ENCODE measurements at regions not wholly inside any gene's neighbourhood (a gene's known extent, or its start where the extent isn't known, plus 50 kb on each side); places are given as distances from the start of the nearest gene placed in this dataset.

GRCh38 chr5:9737265-9737664 is 107.1 kb upstream of the TAS2R1 start (continued):
- no peak for TF ChIP-seq ZBTB33 (IDR thresholded peaks at IDR 0.05)

GRCh38 chr5:9733486-9733885 is 103.3 kb upstream of the TAS2R1 start:
- Histone ChIP-seq H3K27ac (ENCODE audit: low read depth in 1 of 2, low read length in 2 of 2) (no peak overlapping the region), H3K36me3 (ENCODE audit: control insufficient read depth in 4 of 4, insufficient read depth in 3 of 4, low read depth in 1 of 4, low read length in 3 of 4) (no peaks in the 10 kb centered on the region), H3K4me1 (ENCODE audit: control insufficient read depth in 4 of 4, insufficient read depth in 4 of 4, low read length in 3 of 4) (no peaks in the 10 kb centered on the region), H3K9me3 (ENCODE audit: control insufficient read depth in 4 of 4, low read length in 3 of 4) (no peaks in the 10 kb centered on the region), H3K27me3 (ENCODE audit: control insufficient read depth in 4 of 4, insufficient read depth in 4 of 4, low read length in 3 of 4) (no peaks in the 10 kb centered on the region), H3K4me3 (ENCODE audit: low read depth in 1 of 3, low read length in 3 of 3) (no peak overlapping the region), H3K9ac (ENCODE audit: low read depth in 1 of 2, low read length in 2 of 2) (no peak overlapping the region)
- no peak for DNase-seq (ENCODE audit: low spot score)
- TF ChIP-seq, protein P1, sequence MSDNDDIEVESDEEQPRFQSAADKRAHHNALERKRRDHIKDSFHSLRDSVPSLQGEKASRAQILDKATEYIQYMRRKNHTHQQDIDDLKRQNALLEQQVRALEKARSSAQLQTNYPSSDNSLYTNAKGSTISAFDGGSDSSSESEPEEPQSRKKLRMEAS (IDR thresholded peaks at IDR 0.05) = no peak
- no peak for TF ChIP-seq GABPA (IDR thresholded peaks at IDR 0.05 in 1 of 2, conservative IDR thresholded peaks at IDR 0.05 in 1 of 2)
- TF ChIP-seq HNF4A (conservative IDR thresholded peaks at IDR 0.05) = no peak
- no peak for TF ChIP-seq FOXA2 (IDR thresholded peaks at IDR 0.05)
- TF ChIP-seq TAF1 (conservative IDR thresholded peaks at IDR 0.05) = no peak
- no peak for TF ChIP-seq EGR1 (IDR thresholded peaks at IDR 0.05; ENCODE audit: low read depth in 2 of 2)
- no peak for TF ChIP-seq SP1 (IDR thresholded peaks at IDR 0.05)
- 79% methylated on average over 4 of the region's 4 CpGs for WGBS

GRCh38 chr5:9731159-9731558 is 101.0 kb upstream of the TAS2R1 start:
- DNase-seq (ENCODE audit: low spot score) = no peak
- no peaks in the 10 kb centered on the region for H3K9me3 ChIP-seq (ENCODE audit: control insufficient read depth in 4 of 4, low read length in 3 of 4)
- H3K4me3 ChIP-seq (ENCODE audit: low read depth in 1 of 3, low read length in 3 of 3) = no peak overlapping the region
- WGBS = 79% methylated on average over 11 of the region's 11 CpGs
- H3K4me1 ChIP-seq (ENCODE audit: control insufficient read depth in 4 of 4, insufficient read depth in 4 of 4, low read length in 3 of 4) = no peaks in the 10 kb centered on the region
- no peak overlapping the region for H3K27ac ChIP-seq (ENCODE audit: low read depth in 1 of 2, low read length in 2 of 2)
- TF ChIP-seq GABPA (IDR thresholded peaks at IDR 0.05 in 1 of 2, conservative IDR thresholded peaks at IDR 0.05 in 1 of 2) = no peak
- no peak for TF ChIP-seq EGR1 (IDR thresholded peaks at IDR 0.05; ENCODE audit: low read depth in 2 of 2)
- no peak for TF ChIP-seq HNF4A (conservative IDR thresholded peaks at IDR 0.05)
- no peak for TF ChIP-seq ATF3 (IDR thresholded peaks at IDR 0.05)
- TF ChIP-seq, protein P1 (IDR thresholded peaks at IDR 0.05) = no peak
- TF ChIP-seq RAD21 (IDR thresholded peaks at IDR 0.05) = no peak
- no peak for TF ChIP-seq TAF1 (conservative IDR thresholded peaks at IDR 0.05)
- TF ChIP-seq JUND (IDR thresholded peaks at IDR 0.05) = no peak
- no peak for TF ChIP-seq SP1 (IDR thresholded peaks at IDR 0.05)
- TF ChIP-seq REST (IDR thresholded peaks at IDR 0.05) = no peak
- TF ChIP-seq ZBTB33 (IDR thresholded peaks at IDR 0.05) = no peak
- TF ChIP-seq RXRA (IDR thresholded peaks at IDR 0.05) = no peak
- TF ChIP-seq NR2F2 (IDR thresholded peaks at IDR 0.05) = no peak
- no peak for TF ChIP-seq HNF4G (IDR thresholded peaks at IDR 0.05)
- no peak for TF ChIP-seq FOXA1 (IDR thresholded peaks at IDR 0.05)
- TF ChIP-seq, protein P2, sequence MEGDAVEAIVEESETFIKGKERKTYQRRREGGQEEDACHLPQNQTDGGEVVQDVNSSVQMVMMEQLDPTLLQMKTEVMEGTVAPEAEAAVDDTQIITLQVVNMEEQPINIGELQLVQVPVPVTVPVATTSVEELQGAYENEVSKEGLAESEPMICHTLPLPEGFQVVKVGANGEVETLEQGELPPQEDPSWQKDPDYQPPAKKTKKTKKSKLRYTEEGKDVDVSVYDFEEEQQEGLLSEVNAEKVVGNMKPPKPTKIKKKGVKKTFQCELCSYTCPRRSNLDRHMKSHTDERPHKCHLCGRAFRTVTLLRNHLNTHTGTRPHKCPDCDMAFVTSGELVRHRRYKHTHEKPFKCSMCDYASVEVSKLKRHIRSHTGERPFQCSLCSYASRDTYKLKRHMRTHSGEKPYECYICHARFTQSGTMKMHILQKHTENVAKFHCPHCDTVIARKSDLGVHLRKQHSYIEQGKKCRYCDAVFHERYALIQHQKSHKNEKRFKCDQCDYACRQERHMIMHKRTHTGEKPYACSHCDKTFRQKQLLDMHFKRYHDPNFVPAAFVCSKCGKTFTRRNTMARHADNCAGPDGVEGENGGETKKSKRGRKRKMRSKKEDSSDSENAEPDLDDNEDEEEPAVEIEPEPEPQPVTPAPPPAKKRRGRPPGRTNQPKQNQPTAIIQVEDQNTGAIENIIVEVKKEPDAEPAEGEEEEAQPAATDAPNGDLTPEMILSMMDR (IDR thresholded peaks at IDR 0.05; ENCODE audit: low read depth, low read length, missing input control) = no peak
- H3K36me3 ChIP-seq (ENCODE audit: control insufficient read depth in 4 of 4, insufficient read depth in 3 of 4, low read depth in 1 of 4, low read length in 3 of 4) = no peaks in the 10 kb centered on the region
- H3K27me3 ChIP-seq (ENCODE audit: control insufficient read depth in 4 of 4, insufficient read depth in 4 of 4, low read length in 3 of 4) = no peaks in the 10 kb centered on the region
- H3K9ac ChIP-seq (ENCODE audit: low read depth in 1 of 2, low read length in 2 of 2) = no peak overlapping the region
